H1 (cell line): ENCODE measurements at regions not wholly inside any gene's neighbourhood (a gene's known extent, or its start where the extent isn't known, plus 50 kb on each side); places are given as distances from the start of the nearest gene placed in this dataset.

Source experiments
- CTCF ChIA-PET: fragments of 300-600 bp; sonication (Branson Sonifier 250); formaldehyde crosslinking; loops from one replicate; lab custom pipeline; 2021; ENCODE audit not compliant: partially characterized antibody; lab: Charles Lee
- POLR2A ChIA-PET: fragments of 300-600 bp; sonication (Branson Sonifier 250); formaldehyde crosslinking; loops from one replicate; lab custom pipeline; 2021; ENCODE audit warnings: inconsistent platforms; ENCODE audit not compliant: partially characterized antibody; lab: Charles Lee
- DNase-seq, 2 experiments: peaks; one replicate each; pipeline versions ENCODE4 v3.0.0 to v3.0.0-alpha.2; 2010 to 2022; ENCODE audit warnings: low spot score in 2 of 2, low read depth in 1 of 2, mixed read lengths in 1 of 2
- FAIRE-seq: peaks from 2 replicates; lab custom pipeline; 2011; peaks lifted over from hg19 to GRCh38; lab: Jason Lieb, UNC
- H2AFZ ChIP-seq: 2 replicates; pipeline ENCODE4 v1.8.1; 2012; ENCODE audit warnings: low read length, inconsistent platforms
- H2AK5ac ChIP-seq: 2 replicates; pipeline ENCODE4 v1.6.1; 2013; ENCODE audit warnings: low read depth, low read length
- H2BK120ac ChIP-seq: replicated peaks from 2 replicates; pipeline ENCODE3; 2013; ENCODE audit warnings: low read depth, low read length, inconsistent platforms
- H2BK12ac ChIP-seq: 2 replicates; pipeline ENCODE4 v1.6.1; 2013; ENCODE audit warnings: low read depth, low read length
- H2BK15ac ChIP-seq: 2 replicates; pipeline ENCODE4 v1.6.1; 2013; ENCODE audit warnings: low read length
- H2BK20ac ChIP-seq: 2 replicates; pipeline ENCODE4 v1.6.1; 2013; ENCODE audit warnings: low read length
- H2BK5ac ChIP-seq: 2 replicates; pipeline ENCODE4 v1.6.1; 2013; ENCODE audit warnings: low read depth, low read length
- H3K14ac ChIP-seq: 2 replicates; pipeline ENCODE4 v1.6.1; 2013; ENCODE audit warnings: inconsistent platforms; ENCODE audit not compliant: insufficient read length
- H3K18ac ChIP-seq: 2 replicates; pipeline ENCODE4 v1.6.1; 2013; ENCODE audit warnings: low read length; ENCODE audit errors: extremely low read depth
- H3K23ac ChIP-seq: 2 replicates; pipeline ENCODE4 v1.6.1; 2013; ENCODE audit warnings: inconsistent platforms; ENCODE audit not compliant: insufficient read length
- H3K23me2 ChIP-seq: 2 replicates; pipeline ENCODE4 v1.6.1; 2013; ENCODE audit warnings: low read depth, low read length
- H3K27ac ChIP-seq: 2 replicates; pipeline ENCODE4 v1.6.1; 2011; ENCODE audit warnings: low read depth, low read length, inconsistent platforms
- H3K27me3 ChIP-seq, 4 experiments: replicated peaks in 1 of 4; 1 replicate in 1 of 4; 2 replicates in 3 of 4; pipeline versions ENCODE4 v1.6.1 to v1.8.1; 2011 to 2013; ENCODE audit warnings: low read length in 3 of 4, mild to moderate bottlenecking in 3 of 4, inconsistent platforms in 2 of 4, mixed read lengths in 2 of 4, moderate library complexity in 1 of 4; ENCODE audit not compliant: control insufficient read depth in 3 of 4, insufficient read depth in 3 of 4; ENCODE audit errors: extremely low read depth in 1 of 4
- H3K36me3 ChIP-seq, 4 experiments: 2 replicates each; pipeline versions ENCODE4 v1.6.1 to v1.8.1; 2011 to 2013; ENCODE audit warnings: mild to moderate bottlenecking in 4 of 4, low read length in 3 of 4, moderate library complexity in 2 of 4, control low read depth in 1 of 4, inconsistent platforms in 1 of 4; ENCODE audit not compliant: insufficient read depth in 4 of 4, control insufficient read depth in 2 of 4
- H3K4ac ChIP-seq: replicated peaks from 2 replicates; pipeline ENCODE3; 2013; ENCODE audit warnings: low read length, low read depth, mixed read lengths, inconsistent platforms; ENCODE audit not compliant: insufficient read length
- H3K4me1 ChIP-seq, 4 experiments: replicated peaks in 1 of 4; 1 replicate in 1 of 4; 2 replicates in 3 of 4; pipeline versions ENCODE4 v1.6.1 to v1.8.1; 2011 to 2013; ENCODE audit warnings: low read length in 3 of 4, inconsistent platforms in 2 of 4, mixed read lengths in 1 of 4; ENCODE audit not compliant: insufficient read depth in 4 of 4, control insufficient read depth in 3 of 4
- H3K4me2 ChIP-seq, 2 experiments: 2 replicates each; pipeline versions ENCODE4 v1.6.1 to v1.8.1; 2011 to 2013; ENCODE audit warnings: low read depth in 2 of 2, low read length in 2 of 2, control low read depth in 1 of 2, inconsistent platforms in 1 of 2, mild to moderate bottlenecking in 1 of 2; ENCODE audit not compliant: insufficient read depth in 1 of 2
- H3K4me3 ChIP-seq, 4 experiments: fragments of 200-600, 300-600 bp in 1 of 4; sonication (generic), shearing (Covaris generic), sonication (Bioruptor Twin) in 1 of 4; 2 replicates each; pipeline versions ENCODE4 v1.5.1 to v1.8.1; 2011 to 2016; ENCODE audit warnings: low read length in 4 of 4, low read depth in 3 of 4, control low read depth in 2 of 4, inconsistent platforms in 2 of 4, mild to moderate bottlenecking in 2 of 4, mixed read lengths in 1 of 4, moderate library complexity in 1 of 4; ENCODE audit not compliant: insufficient read depth in 2 of 4; ENCODE audit errors: extremely low read depth in 1 of 4
- H3K56ac ChIP-seq: replicated peaks from 2 replicates; pipeline ENCODE3; 2013; ENCODE audit warnings: low read depth, mild to moderate bottlenecking, mixed read lengths, low read length, inconsistent platforms; ENCODE audit not compliant: insufficient read length
- H3K79me1 ChIP-seq: 2 replicates; pipeline ENCODE4 v1.6.1; 2013; ENCODE audit warnings: low read depth, low read length, control low read depth
- H3K79me2 ChIP-seq, 2 experiments: 2 replicates each; pipeline versions ENCODE4 v1.6.1 to v1.8.1; 2012 to 2013; ENCODE audit warnings: low read length in 2 of 2, mild to moderate bottlenecking in 2 of 2, inconsistent platforms in 1 of 2; ENCODE audit not compliant: insufficient read depth in 2 of 2, control insufficient read depth in 1 of 2
- H3K9ac ChIP-seq, 4 experiments: replicated peaks in 1 of 4; 1 replicate in 1 of 4; 2 replicates in 3 of 4; pipeline versions ENCODE4 v1.6.1 to v1.8.1; 2011 to 2013; ENCODE audit warnings: low read depth in 3 of 4, low read length in 3 of 4, control low read depth in 2 of 4, mild to moderate bottlenecking in 2 of 4, moderate library complexity in 2 of 4, inconsistent platforms in 1 of 4; ENCODE audit errors: extremely low read depth in 1 of 4
- H3K9me3 ChIP-seq, 2 experiments: 2 replicates each; pipeline versions ENCODE4 v1.6.1 to v1.8.1; 2012 to 2013; ENCODE audit warnings: mild to moderate bottlenecking in 2 of 2, moderate library complexity in 2 of 2, control low read depth in 1 of 2, inconsistent platforms in 1 of 2, low read depth in 1 of 2, low read length in 1 of 2, mixed read lengths in 1 of 2; ENCODE audit not compliant: insufficient read depth in 2 of 2
- H4K20me1 ChIP-seq, 2 experiments: replicated peaks in 1 of 2; 2 replicates each; pipeline versions ENCODE3 to v1.8.1; 2011 to 2013; ENCODE audit warnings: inconsistent platforms in 2 of 2, low read length in 2 of 2, mild to moderate bottlenecking in 1 of 2; ENCODE audit not compliant: insufficient read depth in 2 of 2, control insufficient read depth in 1 of 2
- H4K5ac ChIP-seq: 2 replicates; pipeline ENCODE4 v1.6.1; 2013; ENCODE audit warnings: low read length, low read depth, mixed read lengths, inconsistent platforms; ENCODE audit not compliant: insufficient read length
- H4K8ac ChIP-seq: 2 replicates; pipeline ENCODE4 v1.8.0; 2013; ENCODE audit warnings: mild to moderate bottlenecking, moderate library complexity, low read length, inconsistent platforms; ENCODE audit not compliant: insufficient read depth; ENCODE audit errors: extremely low read depth
- H4K91ac ChIP-seq: replicated peaks from 2 replicates; pipeline ENCODE3; 2013; ENCODE audit warnings: low read length, mixed read lengths, inconsistent platforms; ENCODE audit not compliant: insufficient read length
- CEBPB ChIP-seq: IDR thresholded peaks from 2 replicates; pipeline ENCODE4 v1.6.1; 2012; ENCODE audit warnings: low read depth, low read length
- CHD2 ChIP-seq: IDR thresholded peaks from 2 replicates; pipeline ENCODE4 v1.6.1; 2012; ENCODE audit warnings: low read length, improper control_type of control experiment
- CREB1 ChIP-seq: IDR thresholded peaks from 2 replicates; pipeline ENCODE4 v1.6.1; 2012; ENCODE audit warnings: inconsistent platforms
- EGR1 ChIP-seq: IDR thresholded peaks from 2 replicates; pipeline ENCODE4 v1.6.1; 2011; ENCODE audit warnings: low read depth, low read length, borderline replicate concordance
- EZH2 ChIP-seq: fragments of 200-600 bp; sonication (generic); IDR thresholded peaks from 2 replicates; pipeline ENCODE4 v1.7.1; 2012; ENCODE audit warnings: low read depth, mild to moderate bottlenecking, moderate library complexity, low read length, inconsistent platforms; ENCODE audit not compliant: severe bottlenecking
- KDM4A ChIP-seq: IDR thresholded peaks from one replicate; pipeline ENCODE4 v1.7.1; 2012; ENCODE audit warnings: low read depth, mild to moderate bottlenecking, moderate library complexity, low read length, inconsistent platforms; ENCODE audit not compliant: severe bottlenecking
- NANOG ChIP-seq: IDR thresholded peaks from 2 replicates; pipeline ENCODE4 v1.6.1; 2011; ENCODE audit warnings: low read length, low read depth, mild to moderate bottlenecking, inconsistent platforms; ENCODE audit not compliant: insufficient read depth, poor library complexity, severe bottlenecking
- POLR2A ChIP-seq, 2 experiments: IDR thresholded peaks; 1 replicate in 1 of 2; 2 replicates in 1 of 2; pipeline ENCODE4 v1.6.1; 2011; ENCODE audit warnings: low read depth in 2 of 2, low read length in 2 of 2, mild to moderate bottlenecking in 2 of 2; ENCODE audit errors: control extremely low read depth in 1 of 2
- RBBP5 ChIP-seq: IDR thresholded peaks from 2 replicates; pipeline ENCODE4 v1.7.1; 2012; ENCODE audit warnings: low read depth, mild to moderate bottlenecking, inconsistent platforms, low read length, moderate library complexity, borderline replicate concordance
- RFX5 ChIP-seq: IDR thresholded peaks from 2 replicates; pipeline ENCODE4 v1.6.1; 2011; ENCODE audit warnings: low read depth, low read length, improper control_type of control experiment, borderline replicate concordance
- RXRA ChIP-seq: IDR thresholded peaks from 2 replicates; pipeline ENCODE4 v1.6.1; 2011; ENCODE audit warnings: low read depth, mild to moderate bottlenecking, low read length, moderate library complexity; ENCODE audit not compliant: insufficient read depth
- SIX5 ChIP-seq: IDR thresholded peaks from 2 replicates; pipeline ENCODE4 v1.6.1; 2011; ENCODE audit warnings: mild to moderate bottlenecking, low read depth, low read length
- SP4 ChIP-seq: IDR thresholded peaks from 2 replicates; pipeline ENCODE4 v1.6.1; 2012; ENCODE audit warnings: low read length, inconsistent platforms
- WGBS, 2 experiments: shearing (Covaris generic) in 1 of 2; methylation state at CpG; one replicate each; pipeline versions ENCODE4 v1.1.6 to v1.1.7; 2013 to 2015; ENCODE audit warnings: low lambda C conversion rate in 2 of 2, mixed read lengths in 2 of 2, inconsistent platforms in 1 of 2, low coverage in 1 of 2, missing lambda C conversion rate in 1 of 2; ENCODE audit not compliant: insufficient replicate concordance in 2 of 2, insufficient coverage in 1 of 2, insufficient read length in 1 of 2; ENCODE audit errors: extremely low coverage in 1 of 2, missing lambda C conversion rate in 1 of 2; 5-methylcytosine and 5-hydroxymethylcytosine counted together
- TF ChIP-seq, protein P1 (sequence below), 3 experiments: IDR thresholded peaks; 1 replicate in 2 of 3; 2 replicates in 1 of 3; pipeline versions ENCODE4 v1.5.1 to v1.6.1; 2011; ENCODE audit warnings: low read length in 3 of 3, mild to moderate bottlenecking in 3 of 3, inconsistent platforms in 2 of 3, low read depth in 1 of 3, moderate library complexity in 1 of 3; ENCODE audit not compliant: insufficient read depth in 1 of 3; ENCODE audit errors: control extremely low read depth in 1 of 3

DNA sequence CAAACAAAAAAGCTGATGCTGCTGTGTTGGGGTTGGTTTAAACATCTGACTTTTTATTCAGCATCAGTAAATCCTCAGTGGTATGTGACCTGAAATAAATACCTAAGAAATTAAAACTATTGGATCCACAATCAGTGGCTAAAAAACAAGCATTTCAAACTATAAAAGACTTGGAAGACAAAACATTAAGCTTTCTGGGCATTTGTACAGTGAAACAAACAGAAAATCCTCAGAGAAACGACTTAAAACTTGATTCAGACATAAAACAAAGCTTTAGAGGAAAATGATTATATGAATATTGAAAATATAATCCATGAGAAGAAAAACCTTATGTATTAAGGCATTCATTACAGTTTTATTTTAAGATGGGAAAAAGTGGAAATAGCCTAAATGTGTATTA, 213.3 kb upstream of the INTU start:
- CTCF ChIA-PET = no interaction called here
- H3K23me2 ChIP-seq = no peaks in the 10 kb centered on the region
- TF ChIP-seq CEBPB (no peak), RXRA (no peak), SIX5 (no peak), KDM4A (no peak), EGR1 (no peak), CREB1 (no peak), POLR2A (IDR thresholded peaks at IDR 0.05; ENCODE audit: control extremely low read depth in 1 of 2, low read depth in 2 of 2, low read length in 2 of 2) (no peak), CHD2 (no peak), RBBP5 (no peak), EZH2 (no peak), SP4 (no peak), RFX5 (no peak), NANOG (no peak)
- TF ChIP-seq, protein P1, sequence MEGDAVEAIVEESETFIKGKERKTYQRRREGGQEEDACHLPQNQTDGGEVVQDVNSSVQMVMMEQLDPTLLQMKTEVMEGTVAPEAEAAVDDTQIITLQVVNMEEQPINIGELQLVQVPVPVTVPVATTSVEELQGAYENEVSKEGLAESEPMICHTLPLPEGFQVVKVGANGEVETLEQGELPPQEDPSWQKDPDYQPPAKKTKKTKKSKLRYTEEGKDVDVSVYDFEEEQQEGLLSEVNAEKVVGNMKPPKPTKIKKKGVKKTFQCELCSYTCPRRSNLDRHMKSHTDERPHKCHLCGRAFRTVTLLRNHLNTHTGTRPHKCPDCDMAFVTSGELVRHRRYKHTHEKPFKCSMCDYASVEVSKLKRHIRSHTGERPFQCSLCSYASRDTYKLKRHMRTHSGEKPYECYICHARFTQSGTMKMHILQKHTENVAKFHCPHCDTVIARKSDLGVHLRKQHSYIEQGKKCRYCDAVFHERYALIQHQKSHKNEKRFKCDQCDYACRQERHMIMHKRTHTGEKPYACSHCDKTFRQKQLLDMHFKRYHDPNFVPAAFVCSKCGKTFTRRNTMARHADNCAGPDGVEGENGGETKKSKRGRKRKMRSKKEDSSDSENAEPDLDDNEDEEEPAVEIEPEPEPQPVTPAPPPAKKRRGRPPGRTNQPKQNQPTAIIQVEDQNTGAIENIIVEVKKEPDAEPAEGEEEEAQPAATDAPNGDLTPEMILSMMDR (IDR thresholded peaks at IDR 0.05; ENCODE audit: control extremely low read depth in 1 of 3, insufficient read depth in 1 of 3, low read depth in 1 of 3, low read length in 3 of 3) = no peak

More for the DNA sequence above, 213.3 kb upstream of the INTU start:
- H2AFZ ChIP-seq = no peak overlapping the region
- no peak overlapping the region for H3K27ac ChIP-seq
- H3K4me3 ChIP-seq = no peak overlapping the region
- H3K9ac ChIP-seq = no peak overlapping the region
- H3K27me3 ChIP-seq = no peaks in the 10 kb centered on the region
- no peak overlapping the region for H3K4ac ChIP-seq
- no peak overlapping the region for H2BK12ac ChIP-seq
- no peaks in the 10 kb centered on the region for H3K79me1 ChIP-seq
- H3K14ac ChIP-seq = no peak overlapping the region
- H3K23ac ChIP-seq = no peak overlapping the region
- no peaks in the 10 kb centered on the region for H4K20me1 ChIP-seq
- H3K4me2 ChIP-seq = no peak overlapping the region
- H3K9me3 ChIP-seq = no peaks in the 10 kb centered on the region
- FAIRE-seq (no peak), DNase-seq (no peak)
- no peak overlapping the region for H3K56ac ChIP-seq
- WGBS, 2 experiments = 93% methylated on average over 1 of the region's 1 CpG; no CpG with 5 or more reads in 1 of the 2 experiments
- no peaks in the 10 kb centered on the region for H3K36me3 ChIP-seq
- H4K5ac ChIP-seq = no peak overlapping the region
- no peak overlapping the region for H2BK120ac ChIP-seq
- H2BK15ac ChIP-seq = no peak overlapping the region
- H2BK5ac ChIP-seq = no peak overlapping the region
- no peak overlapping the region for H2AK5ac ChIP-seq
- no peaks in the 10 kb centered on the region for H3K79me2 ChIP-seq
- no peak overlapping the region for H4K91ac ChIP-seq
- H3K18ac ChIP-seq = no peak overlapping the region
- H2BK20ac ChIP-seq = no peak overlapping the region
- no peak overlapping the region for H4K8ac ChIP-seq
- POLR2A ChIA-PET = no interaction called here
- H3K4me1 ChIP-seq = no peaks in the 10 kb centered on the region
